Nucleus accumbens (tissue), 56 donors: ENCODE measurements at regions not wholly inside any gene's neighbourhood (a gene's known extent, or its start where the extent isn't known, plus 50 kb on each side); places are given as distances from the start of the nearest gene placed in this dataset.

ENCODE experiments used
- DNase-seq, 56 donors: peaks; one replicate each; lab custom pipeline; 2025; lab: John Stamatoyannopoulos, UW

DNA sequence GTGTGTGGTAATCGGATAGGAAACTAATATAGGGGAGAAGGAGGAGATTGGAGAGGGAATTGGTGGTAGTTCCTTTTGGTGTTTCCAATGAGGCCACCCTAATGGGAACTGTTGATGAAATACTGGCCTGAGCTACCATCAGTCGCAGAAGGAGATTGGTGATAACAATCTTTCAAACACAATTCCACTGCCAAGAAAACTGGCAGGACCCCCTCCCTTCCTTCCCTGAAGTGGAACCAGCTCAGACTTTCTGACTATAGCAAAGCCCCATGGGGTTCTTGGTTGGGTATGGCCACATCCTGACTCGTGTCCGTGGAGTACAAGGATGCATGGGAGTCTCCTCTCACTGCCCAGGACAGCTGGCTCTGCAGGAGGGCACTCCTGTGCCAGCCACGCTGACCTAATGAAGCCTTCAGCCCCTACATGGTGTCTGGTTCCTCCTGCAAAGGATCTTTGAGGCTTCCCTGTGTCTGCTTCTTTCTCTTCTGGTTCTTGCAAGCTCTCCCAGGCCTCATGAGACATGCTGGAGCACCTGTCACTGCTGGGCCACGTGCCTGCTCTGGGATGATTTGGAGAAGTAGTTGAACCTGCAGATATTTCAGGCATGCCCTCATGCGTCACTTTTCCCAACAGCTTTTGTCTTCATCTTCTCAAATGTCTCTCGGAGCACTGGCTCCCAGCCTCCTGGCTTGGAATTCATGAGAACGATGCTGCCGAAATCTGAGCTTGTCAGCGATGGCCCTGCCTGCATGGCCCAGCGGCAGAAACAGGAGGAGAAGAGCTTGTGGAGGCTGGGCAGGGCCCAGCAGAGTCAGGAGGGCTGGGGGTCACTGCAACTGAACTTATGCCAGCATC is 90.0 kb upstream of the ADPGK start:
- DNase-seq: no peak

DNA sequence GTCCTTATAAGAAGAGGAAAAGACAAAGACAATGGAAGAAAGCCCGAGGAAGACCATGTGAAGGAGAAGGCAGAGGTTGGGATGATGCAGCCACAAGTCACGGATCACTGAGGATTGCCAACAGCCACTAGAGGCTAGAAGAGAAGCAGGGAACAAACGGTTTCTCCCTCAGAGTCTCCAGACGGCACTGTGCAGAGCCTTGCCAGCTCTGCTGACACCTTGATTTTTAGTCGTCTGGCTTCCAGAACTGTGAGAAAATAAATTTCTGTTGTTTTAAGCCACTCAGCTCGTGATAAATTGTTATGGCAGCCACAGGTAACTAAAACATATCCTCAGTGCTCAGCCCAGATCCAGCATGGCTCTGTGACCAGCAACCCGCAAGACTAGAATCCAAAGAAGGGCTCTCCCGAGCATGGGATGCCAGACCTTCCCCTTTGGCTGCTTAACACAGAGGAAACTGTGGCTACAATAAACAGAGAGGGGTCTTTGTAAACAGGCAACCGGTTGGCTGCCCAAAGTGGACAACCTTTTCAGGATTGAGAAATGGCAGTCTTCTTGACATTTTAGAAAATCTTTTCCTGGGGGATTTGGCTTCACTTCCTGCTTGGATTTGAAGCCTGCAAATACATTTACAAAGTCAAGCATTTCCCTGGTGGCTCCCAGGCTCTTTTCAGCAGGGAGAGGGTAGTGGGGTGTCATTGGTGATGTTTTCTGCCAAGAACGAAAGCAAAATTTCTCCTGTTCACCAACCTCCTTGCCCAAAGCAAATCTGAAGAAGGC is 88.7 kb upstream of the ADPGK start:
- DNase-seq: no peak

DNA sequence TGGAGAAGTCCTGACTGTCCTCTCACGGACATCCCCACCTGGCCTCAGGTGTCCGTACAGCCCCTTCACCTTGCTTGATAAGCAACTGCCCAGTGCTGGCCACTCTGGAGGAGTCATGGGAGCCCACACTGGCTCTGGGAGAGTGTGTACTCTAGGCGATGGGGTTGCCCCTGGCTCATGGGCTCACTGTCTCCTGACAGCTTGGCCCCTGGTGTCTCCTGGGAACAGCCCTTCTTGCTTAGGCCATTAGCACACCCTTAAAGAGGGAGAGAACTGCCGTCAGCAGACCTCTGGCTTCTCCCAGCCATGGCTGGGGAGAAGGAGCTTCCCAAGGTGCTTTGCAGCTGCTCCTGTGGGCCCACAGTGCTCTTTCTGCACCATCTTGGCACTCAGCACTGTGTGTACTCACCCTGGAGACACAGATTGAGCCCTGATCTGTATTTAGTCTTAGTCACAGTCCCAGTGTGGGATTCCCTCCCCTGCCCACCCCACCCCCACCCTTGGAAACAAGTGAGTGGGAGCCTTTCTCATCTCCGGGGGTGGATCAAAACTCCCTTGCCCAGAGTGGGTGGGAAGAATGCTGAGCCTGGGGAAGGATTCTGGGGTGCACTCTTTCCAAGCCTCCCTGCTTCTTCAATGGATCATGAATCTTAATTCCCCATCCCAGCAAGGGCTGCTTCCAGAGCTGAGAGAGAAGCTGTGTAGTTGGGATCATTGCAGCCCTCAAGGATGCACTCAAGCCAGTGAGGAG is 83.5 kb upstream of the ADPGK start:
- no peak for DNase-seq

DNA sequence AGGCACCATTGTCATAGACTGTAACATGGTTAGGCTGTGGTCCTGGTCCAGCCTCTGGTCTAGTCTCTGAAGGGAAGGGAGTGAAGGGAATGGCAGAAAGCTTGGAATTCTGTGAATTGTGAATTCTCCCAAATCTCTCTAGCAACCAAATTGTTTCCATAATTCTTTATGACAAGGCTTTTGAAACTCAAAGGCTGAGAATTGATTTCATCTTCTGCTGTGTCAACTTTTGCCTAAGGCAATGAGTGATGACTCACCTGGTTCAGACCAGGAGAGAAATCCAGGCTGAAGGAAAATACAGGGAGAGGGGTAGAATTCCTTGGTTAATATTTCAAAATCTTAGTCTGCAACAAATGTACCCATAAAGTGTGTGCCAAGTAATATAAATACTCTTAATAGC is 82.6 kb upstream of the ADPGK start:
- DNase-seq: no peak

DNA sequence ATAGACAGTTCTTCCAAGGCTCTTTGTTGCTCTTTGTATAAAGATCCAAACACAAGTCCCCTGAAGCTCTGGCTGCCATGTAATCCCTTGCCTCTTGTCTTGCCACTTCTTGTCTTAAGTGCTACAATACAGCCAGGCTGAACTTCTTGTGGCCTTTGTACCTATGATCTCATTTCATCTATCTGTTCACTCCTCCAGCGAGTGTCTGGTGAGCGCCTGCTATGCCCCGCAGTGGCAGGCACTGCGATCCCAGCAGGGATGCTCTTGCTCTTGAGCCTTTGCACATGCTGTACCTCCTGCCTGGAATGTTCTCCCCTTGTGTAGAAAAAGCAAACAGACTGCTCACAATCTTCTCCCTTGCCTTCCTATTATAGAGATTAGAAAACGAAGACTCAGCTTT is 81.9 kb upstream of the ADPGK start:
- DNase-seq: no peak

DNA sequence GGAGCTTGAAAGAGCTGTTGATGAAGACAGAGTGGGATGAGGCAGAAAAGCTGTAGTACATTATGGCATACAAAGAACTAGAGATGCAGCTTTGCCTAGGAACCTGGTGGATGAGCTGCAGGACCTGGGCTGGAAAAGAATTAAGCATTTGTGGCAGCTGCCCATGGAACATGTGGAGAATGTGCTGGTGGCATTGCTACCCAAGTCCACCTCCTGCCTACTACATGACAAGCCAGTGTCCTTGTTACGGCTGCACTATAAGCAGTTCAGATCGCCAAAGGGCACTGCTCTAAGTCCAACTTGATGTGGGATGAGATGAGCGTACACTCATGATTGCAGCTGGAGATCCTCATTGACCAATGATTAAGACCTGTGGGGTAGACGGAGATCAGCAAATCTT is 81.1 kb upstream of the ADPGK start:
- no peak for DNase-seq

DNA sequence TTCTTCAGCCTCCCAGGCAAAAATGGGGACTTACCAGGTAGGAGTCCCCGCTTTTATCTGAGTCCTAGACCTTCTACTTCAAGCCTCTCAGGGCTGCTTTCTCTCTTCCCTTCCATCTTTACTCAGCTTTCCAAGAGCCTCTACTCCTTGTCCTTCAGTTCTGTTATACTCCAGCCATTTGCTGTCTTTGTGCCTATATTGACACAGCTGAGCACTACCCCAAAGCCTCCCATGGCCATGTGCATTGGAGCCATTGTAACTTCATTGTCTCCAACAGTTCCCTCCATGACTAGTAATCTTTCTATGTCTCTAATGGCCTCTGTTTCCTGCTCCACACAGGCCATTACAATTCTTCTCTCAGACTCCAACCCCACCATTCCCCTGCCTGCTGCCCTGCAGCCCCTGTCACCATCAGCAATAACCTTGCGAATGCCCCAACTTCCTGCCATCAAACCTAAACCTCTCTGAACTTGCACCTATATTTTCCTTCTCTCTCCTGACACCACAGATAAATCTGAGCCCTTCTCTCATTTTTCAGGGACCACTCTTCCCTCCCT is 77.9 kb upstream of the ADPGK start:
- DNase-seq: no peak

DNA sequence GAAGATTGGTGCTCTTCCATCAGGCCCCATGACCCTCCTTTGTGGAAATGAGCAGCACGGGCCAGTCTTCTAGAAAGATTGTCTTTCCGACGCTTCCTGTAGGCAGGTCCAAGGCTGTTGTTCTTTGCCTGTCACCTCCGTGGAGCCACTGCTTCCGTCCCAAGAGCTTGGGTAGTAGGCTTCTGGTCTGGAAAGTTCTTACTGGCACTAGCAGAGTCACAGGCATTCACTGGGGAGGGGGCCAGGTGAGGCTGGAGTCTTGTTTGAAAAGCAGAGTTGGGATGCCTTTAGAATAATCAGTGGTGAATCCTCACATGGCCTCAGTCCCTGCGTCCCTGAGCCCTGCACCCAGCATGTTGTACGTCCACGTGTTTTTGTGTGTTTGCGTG is 76.2 kb upstream of the ADPGK start:
- no peak for DNase-seq

DNA sequence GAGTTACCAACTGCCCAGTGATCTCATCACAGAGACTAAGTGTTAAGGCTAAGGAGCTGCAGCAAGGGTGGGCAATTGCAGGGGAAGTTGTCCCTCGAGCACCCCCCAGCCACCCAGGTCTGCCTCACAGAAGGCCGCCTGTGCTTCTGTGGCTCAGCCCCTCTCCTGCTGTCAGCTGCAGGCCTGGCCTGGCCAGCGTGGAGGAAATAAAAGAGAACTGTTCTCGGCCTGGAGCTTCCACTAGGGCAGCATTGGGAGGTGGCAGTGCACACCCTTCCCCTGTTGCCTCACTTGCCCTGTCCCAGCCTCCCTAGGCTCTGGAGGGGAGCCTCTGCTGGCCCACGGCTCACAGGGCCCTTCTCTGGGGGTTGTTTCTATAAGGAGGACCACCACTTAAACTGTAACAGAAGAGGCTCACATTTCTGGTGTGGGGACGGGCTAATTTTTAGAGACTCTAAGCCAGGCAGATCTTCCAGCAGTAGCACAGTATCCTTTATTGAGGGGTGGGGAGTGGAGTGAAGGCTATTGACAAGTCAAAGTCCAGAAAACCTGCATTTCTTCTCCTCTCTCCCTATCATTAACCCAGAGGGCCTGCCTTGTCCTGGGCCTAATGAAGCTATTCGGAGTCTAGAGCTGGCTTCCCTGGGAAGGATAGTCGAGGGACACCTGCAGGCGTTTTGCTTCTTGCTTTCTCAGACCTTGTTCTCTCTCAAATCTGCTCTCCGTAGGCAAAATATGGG is 75.6 kb upstream of the ADPGK start:
- DNase-seq: peak in 49 of 56 donors; percentile 6 to 74 (median 33)

DNA sequence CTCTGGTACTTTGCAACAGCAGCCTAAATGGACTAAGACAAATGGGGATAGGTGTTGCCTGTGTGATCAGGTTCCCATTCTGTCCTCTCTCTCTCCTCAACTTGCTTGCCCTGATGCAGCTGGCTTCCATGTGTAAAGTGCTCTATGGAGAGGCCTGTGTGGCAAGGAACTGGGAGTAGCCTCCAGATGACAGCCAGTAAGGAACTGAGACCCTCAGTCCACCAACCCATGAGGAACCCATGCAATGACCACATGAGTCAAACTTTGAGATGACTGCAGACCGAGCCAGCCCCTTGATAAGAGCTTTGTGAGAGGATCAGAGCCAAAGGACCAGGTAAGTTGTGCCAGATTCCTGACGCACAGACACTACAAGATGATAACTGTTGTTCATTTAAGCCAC is 74.6 kb upstream of the ADPGK start:
- DNase-seq: no peak

DNA sequence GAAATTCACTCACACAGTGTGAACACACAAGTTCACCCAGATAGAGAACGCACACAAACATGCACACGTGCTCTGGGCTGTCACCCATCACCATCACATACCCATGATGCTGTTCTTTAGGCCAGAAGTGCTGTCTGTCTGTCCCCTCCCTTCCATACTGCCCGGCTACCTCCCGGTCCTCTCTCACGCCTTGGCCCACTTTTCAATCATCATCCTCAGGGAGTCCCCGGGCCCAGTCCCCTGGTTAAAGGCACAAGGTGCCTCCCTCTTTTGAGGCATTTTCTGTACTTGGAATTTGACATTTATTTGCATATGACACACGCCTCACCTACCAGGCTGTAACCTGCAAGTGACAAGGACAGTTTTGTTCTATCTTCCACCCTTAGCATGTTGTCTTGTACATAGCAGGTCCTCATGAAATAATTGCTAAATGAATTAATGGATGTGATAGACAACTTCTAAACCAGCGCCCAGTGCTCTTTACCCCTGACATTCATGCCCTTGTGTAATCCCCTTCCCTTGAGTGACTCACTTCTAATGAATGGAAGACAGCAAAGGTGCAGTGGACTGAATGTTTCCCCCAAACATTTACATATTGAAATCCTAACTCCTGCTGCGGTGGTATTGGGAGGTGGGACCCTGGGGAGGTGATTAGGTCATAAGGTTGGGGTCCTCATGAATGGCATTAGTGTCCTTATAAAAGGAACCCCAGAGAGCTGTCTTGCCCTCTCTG is 73.9 kb upstream of the ADPGK start:
- no peak for DNase-seq

DNA sequence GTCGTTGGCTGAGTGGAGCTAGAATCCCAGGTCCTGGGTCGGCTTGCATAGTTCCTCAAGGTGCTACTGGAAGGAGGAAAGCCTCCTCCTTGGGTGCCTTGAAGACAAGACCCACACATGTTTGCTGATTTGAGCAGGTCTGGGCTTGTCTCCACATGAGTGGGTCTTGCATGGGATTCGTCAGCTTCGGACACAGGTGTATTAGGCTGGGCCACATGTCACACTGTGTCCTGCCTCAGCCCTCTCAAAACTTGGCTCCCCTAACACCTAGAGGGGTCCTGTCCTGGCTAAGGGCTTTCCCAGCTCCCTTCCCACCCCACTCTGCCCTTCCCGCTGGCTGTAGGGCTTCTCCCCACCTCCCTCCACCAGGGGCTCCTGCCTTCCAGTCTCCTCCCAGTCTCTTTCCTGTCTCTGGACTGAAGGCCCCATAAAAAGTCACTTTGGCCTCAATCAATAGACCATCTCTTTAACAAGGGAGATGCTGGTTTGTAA is 73.0 kb upstream of the ADPGK start:
- DNase-seq: no peak

DNA sequence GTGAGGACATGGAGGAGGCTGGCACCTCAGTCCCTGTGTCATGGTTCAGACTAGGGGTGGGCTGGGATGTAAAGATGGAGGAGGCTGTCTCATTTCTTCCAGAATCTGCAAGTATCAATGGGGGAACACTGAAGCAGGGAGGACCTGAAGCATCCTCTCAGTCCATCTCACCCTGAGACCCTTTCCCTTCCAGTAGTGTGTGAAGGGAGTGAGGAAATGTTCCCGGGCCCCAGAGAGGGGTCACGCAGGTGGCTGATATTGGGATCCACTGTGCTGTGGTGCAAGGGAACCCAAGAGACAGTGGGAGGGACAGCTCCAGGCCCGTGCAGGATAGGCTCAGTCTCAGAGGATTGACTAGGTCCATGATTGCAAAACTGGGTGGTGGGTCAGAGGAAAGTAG is 72.2 kb upstream of the ADPGK start:
- no peak for DNase-seq

DNA sequence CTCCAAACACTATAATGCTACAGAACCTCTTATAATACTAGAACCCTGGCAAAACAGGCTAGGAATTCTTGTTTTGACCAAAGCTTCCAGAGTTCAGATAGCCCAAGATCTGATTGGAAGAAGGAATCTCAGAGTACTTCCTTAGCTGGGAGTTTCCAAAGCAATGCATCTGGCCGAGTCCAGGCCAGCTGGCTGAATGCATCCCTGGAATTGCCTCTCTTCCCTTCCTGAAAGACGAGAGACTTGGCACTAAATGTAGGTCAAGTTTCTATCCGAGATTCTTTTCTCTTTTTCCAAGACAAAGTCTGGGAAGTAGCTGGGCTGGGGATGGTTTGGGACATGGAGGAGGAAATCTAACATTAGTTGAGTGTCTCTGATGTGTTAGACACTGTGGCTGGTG is 68.7 kb upstream of the ADPGK start:
- no peak for DNase-seq

DNA sequence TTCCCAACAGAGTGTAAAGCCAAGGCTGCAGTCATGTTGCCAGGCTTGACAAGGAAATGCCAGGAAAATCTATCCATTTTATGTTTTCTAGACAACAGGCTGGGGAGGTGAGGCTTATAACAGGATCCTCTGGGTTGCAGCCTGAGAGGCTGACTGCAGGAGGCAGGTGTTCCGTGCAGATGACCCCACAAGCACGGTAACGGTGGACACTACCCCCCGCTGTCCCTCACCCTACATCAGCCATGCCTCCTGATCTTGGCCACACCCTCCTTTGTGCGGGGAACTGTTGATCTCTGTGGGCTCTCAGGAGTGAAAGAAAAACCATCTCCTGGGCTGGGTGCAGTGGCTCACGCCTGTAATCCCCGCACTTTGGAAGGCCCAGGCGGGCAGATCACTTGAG is 68.0 kb upstream of the ADPGK start:
- no peak for DNase-seq

DNA sequence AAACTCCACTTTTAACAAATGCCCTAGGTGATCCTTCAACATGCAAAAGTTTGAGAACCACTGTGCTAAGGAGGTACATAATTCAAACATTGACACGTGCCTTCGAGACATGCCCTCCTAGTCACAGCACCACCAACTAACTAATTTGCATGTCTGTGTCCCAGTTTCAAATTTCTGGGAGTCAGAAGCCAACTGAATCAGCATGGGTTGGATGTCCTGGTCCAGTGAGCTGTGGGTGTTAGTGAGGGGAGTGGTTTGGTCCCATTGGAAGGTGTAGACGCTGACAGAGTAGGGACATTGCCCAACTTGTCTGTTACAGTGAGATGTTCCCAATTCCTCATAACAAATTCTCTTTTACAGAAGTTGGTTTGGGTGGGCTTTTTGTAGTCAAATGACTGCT is 67.3 kb upstream of the ADPGK start:
- DNase-seq: no peak

DNA sequence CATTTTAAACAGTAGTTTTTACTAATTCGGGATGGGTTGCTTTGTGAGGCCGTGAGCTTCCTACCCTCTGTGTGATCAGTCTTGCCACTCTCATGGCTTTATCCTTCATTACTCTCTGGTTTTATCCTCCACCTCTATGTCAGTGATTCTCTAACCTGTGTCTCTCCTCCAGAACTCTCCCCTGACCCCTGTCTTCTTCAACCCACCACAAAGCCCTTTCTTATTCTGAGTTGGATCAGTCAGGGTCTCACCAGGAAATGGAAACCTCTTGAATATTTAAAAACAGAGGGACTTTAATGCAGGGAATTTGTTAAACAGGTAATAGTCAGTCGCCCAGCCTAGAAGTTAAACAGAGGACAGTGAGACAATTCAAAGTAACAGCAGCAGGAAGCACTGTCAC is 64.2 kb upstream of the ADPGK start:
- no peak for DNase-seq

DNA sequence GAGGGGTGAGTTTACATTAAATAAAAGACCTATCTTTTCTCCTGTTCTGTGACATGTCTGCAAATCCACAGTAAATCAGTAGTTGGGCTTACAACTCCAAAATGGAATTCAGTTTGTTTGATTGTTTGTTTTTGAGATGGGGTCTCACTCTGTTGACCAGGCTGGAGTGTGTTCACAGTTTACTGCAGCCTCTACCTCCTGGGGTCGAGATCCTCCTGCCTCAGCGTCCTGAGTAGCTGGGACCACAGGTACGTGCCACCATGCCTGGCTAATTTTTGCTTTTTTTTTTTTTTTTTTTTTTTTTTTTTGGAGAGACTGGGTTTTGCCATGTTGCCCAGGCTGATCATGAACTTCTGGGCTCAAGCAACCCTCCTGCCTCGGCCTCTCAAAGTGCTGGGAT is 63.5 kb upstream of the ADPGK start:
- no peak for DNase-seq

DNA sequence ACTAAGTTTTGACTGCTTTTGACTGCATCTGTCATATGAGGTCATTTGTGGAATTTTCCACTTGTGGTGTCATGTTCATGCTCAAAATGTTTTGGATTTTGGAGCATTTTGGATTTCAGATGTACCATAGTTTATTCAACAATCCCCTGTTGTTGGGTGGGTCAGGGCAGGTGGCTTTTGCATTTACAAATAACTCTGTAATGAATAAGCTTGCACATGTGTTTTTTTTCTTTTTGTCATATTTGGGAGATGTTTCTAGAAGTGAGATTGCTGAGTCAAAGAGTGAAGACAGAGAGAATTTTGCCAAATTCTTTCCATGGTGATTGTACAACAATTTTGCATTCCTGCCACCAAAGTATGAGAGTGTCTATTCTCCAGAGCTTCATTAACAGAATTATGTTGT is 62.4 kb upstream of the ADPGK start:
- DNase-seq: no peak
